ENCODE measurements at regions not wholly inside any gene's neighbourhood (a gene's known extent, or its start where the extent isn't known, plus 50 kb on each side); places are given as distances from the start of the nearest gene placed in this dataset.

DNA sequence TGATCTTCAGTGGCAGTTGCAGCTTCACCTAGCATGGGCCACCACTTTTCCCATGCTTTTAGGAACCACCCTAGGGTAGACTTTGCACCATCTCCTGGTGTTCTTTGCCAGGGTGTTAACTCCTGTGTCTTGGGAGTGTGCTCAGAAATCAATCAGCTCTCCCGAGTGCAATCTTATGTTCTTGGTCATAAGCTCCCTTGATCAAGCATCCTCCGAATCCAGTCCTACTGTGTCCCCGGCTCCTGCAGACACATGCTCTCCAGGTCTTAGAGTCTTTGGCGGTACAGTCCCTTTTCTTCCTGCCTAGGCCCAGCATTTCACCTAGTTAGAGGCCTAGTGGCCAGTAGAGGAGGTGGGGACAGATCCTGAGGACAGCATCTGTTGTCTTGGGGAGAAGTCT lies 74.7 kb upstream of the SYN2 start:
- Mint-ChIP-seq H3K27me3 (ENCODE audit: insufficient read depth, low read depth, poor library complexity) (no peaks in the 10 kb centered on the region), H3K9me3 (no peaks in the 10 kb centered on the region), H3K27ac (no peak overlapping the region), H3K4me1 (peaks cover 4% of the 10 kb centered on the region), H3K4me3 (no peak overlapping the region), H3K36me3 (ENCODE audit: low read depth) (no peaks in the 10 kb centered on the region)
- Histone ChIP-seq H3K4me1 (ENCODE audit: insufficient read depth) (0 out of 2 replicates have a peak, but pooled peaks cover 4% of the 10 kb centered on the region), H3K36me3 (ENCODE audit: insufficient read depth) (no peaks in the 10 kb centered on the region), H3K4me3 (no peak overlapping the region), H3F3A (replicated peaks; ENCODE audit: low read depth) (no peaks in the 10 kb centered on the region), H3K9me2 (ENCODE audit: insufficient read depth) (no peaks in the 10 kb centered on the region), H3K79me2 (replicated peaks; ENCODE audit: insufficient read depth) (no peaks in the 10 kb centered on the region), H3K27ac (ENCODE audit: low read depth) (no peak overlapping the region), H4K20me1 (replicated peaks; ENCODE audit: insufficient read depth) (no peaks in the 10 kb centered on the region), H3K27me3 (ENCODE audit: insufficient read depth) (no peaks in the 10 kb centered on the region), H2AFZ (no peak overlapping the region), H3K4me2 (no peak overlapping the region)
- TF ChIP-seq, protein P1, sequence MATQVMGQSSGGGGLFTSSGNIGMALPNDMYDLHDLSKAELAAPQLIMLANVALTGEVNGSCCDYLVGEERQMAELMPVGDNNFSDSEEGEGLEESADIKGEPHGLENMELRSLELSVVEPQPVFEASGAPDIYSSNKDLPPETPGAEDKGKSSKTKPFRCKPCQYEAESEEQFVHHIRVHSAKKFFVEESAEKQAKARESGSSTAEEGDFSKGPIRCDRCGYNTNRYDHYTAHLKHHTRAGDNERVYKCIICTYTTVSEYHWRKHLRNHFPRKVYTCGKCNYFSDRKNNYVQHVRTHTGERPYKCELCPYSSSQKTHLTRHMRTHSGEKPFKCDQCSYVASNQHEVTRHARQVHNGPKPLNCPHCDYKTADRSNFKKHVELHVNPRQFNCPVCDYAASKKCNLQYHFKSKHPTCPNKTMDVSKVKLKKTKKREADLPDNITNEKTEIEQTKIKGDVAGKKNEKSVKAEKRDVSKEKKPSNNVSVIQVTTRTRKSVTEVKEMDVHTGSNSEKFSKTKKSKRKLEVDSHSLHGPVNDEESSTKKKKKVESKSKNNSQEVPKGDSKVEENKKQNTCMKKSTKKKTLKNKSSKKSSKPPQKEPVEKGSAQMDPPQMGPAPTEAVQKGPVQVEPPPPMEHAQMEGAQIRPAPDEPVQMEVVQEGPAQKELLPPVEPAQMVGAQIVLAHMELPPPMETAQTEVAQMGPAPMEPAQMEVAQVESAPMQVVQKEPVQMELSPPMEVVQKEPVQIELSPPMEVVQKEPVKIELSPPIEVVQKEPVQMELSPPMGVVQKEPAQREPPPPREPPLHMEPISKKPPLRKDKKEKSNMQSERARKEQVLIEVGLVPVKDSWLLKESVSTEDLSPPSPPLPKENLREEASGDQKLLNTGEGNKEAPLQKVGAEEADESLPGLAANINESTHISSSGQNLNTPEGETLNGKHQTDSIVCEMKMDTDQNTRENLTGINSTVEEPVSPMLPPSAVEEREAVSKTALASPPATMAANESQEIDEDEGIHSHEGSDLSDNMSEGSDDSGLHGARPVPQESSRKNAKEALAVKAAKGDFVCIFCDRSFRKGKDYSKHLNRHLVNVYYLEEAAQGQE (IDR thresholded peaks at IDR 0.05; ENCODE audit: unreplicated experiment) = no peak
- TF ChIP-seq STAT1 (IDR thresholded peaks at IDR 0.05; ENCODE audit: unreplicated experiment) (no peak), NANOG (IDR thresholded peaks at IDR 0.05; ENCODE audit: borderline replicate concordance) (no peak), EZH2 (IDR thresholded peaks at IDR 0.05; ENCODE audit: low read depth, unreplicated experiment) (no peak), ZNF114 (CRISPR knock-in tag; IDR thresholded peaks at IDR 0.05) (no peak)
- TF ChIP-seq, protein P2, sequence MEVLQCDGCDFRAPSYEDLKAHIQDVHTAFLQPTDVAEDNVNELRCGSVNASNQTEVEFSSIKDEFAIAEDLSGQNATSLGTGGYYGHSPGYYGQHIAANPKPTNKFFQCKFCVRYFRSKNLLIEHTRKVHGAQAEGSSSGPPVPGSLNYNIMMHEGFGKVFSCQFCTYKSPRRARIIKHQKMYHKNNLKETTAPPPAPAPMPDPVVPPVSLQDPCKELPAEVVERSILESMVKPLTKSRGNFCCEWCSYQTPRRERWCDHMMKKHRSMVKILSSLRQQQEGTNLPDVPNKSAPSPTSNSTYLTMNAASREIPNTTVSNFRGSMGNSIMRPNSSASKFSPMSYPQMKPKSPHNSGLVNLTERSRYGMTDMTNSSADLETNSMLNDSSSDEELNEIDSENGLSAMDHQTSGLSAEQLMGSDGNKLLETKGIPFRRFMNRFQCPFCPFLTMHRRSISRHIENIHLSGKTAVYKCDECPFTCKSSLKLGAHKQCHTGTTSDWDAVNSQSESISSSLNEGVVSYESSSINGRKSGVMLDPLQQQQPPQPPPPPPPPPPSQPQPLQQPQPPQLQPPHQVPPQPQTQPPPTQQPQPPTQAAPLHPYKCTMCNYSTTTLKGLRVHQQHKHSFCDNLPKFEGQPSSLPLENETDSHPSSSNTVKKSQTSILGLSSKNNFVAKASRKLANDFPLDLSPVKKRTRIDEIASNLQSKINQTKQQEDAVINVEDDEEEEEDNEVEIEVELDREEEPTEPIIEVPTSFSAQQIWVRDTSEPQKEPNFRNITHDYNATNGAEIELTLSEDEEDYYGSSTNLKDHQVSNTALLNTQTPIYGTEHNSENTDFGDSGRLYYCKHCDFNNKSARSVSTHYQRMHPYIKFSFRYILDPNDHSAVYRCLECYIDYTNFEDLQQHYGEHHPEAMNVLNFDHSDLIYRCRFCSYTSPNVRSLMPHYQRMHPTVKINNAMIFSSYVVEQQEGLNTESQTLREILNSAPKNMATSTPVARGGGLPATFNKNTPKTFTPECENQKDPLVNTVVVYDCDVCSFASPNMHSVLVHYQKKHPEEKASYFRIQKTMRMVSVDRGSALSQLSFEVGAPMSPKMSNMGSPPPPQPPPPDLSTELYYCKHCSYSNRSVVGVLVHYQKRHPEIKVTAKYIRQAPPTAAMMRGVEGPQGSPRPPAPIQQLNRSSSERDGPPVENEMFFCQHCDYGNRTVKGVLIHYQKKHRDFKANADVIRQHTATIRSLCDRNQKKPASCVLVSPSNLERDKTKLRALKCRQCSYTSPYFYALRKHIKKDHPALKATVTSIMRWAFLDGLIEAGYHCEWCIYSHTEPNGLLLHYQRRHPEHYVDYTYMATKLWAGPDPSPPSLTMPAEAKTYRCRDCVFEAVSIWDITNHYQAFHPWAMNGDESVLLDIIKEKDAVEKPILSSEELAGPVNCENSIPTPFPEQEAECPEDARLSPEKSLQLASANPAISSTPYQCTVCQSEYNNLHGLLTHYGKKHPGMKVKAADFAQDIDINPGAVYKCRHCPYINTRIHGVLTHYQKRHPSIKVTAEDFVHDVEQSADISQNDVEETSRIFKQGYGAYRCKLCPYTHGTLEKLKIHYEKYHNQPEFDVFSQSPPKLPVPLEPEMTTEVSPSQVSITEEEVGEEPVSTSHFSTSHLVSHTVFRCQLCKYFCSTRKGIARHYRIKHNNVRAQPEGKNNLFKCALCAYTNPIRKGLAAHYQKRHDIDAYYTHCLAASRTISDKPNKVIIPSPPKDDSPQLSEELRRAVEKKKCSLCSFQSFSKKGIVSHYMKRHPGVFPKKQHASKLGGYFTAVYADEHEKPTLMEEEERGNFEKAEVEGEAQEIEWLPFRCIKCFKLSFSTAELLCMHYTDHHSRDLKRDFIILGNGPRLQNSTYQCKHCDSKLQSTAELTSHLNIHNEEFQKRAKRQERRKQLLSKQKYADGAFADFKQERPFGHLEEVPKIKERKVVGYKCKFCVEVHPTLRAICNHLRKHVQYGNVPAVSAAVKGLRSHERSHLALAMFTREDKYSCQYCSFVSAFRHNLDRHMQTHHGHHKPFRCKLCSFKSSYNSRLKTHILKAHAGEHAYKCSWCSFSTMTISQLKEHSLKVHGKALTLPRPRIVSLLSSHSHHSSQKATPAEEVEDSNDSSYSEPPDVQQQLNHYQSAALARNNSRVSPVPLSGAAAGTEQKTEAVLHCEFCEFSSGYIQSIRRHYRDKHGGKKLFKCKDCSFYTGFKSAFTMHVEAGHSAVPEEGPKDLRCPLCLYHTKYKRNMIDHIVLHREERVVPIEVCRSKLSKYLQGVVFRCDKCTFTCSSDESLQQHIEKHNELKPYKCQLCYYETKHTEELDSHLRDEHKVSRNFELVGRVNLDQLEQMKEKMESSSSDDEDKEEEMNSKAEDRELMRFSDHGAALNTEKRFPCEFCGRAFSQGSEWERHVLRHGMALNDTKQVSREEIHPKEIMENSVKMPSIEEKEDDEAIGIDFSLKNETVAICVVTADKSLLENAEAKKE (CRISPR knock-in tag; IDR thresholded peaks at IDR 0.05) = no peak
- ATAC-seq = no peak
- no peak for DNase-seq (ENCODE audit: low spot score)
